ENCODE measurements at regions not wholly inside any gene's neighbourhood (a gene's known extent, or its start where the extent isn't known, plus 50 kb on each side); places are given as distances from the start of the nearest gene placed in this dataset.
A peak's percentile ranks its signal among the peaks of the same experiment; 100 is the strongest.

DNA sequence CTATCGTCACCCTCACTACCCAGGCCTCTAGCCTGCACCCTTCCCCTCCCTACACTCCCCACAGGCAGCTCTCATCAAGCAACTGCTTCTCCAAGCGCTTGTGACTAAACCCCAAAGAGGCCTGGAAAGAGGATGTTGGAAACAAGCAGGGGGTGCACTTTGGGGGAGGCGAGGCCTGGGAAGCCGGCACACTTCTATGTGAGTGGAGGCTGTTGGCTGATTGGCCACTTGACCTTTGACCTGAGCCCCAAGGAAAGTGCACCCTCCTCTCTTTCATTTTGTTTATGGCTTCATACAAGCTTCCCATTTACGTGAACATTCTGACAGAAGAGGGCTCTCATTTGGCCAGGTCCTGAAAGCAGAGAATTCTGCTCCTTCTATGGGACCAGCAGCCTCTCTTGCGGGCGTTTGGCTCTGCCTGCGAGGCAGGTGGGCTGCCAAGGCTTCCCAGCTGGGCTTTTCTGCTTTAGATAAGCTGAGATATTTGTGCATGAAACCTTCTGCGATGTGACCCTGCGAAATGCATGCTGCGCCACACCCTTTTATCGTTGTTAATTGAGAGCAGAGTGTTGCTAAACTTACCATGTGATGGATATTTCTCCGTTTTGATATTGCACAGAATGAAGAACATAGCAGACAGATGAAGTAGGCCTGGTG lies 134.8 kb upstream of the NCK2 start:
- no peaks in the 10 kb centered on the region for H3K36me3 ChIP-seq (ENCODE audit: control insufficient read depth in 5 of 5, insufficient read depth in 5 of 5, low read length in 5 of 5)
- H3K27ac ChIP-seq (ENCODE audit: low read depth, low read length) = no peak overlapping the region
- H3K4me3 ChIP-seq (ENCODE audit: low read depth in 1 of 5, low read length in 5 of 5) = no peak overlapping the region
- H3K27me3 ChIP-seq (ENCODE audit: control insufficient read depth in 5 of 5, insufficient read depth in 4 of 5, low read length in 5 of 5) = no peaks in the 10 kb centered on the region
- no peak overlapping the region for H3K9ac ChIP-seq (ENCODE audit: low read length in 5 of 5)
- peaks cover 0 to 10% (median 6%) of the 10 kb centered on the region in 5 donors for H3K4me1 ChIP-seq (ENCODE audit: control insufficient read depth in 5 of 5, insufficient read depth in 5 of 5, low read length in 5 of 5)
- no peaks in the 10 kb centered on the region for H3K9me3 ChIP-seq (ENCODE audit: control insufficient read depth in 5 of 5, low read length in 5 of 5)

GRCh38 chr2:105607920-105608504 lies 136.7 kb upstream of the NCK2 start:
- peaks cover 0 to 15% (median 9%) of the 10 kb centered on the region in 5 donors for H3K4me1 ChIP-seq (ENCODE audit: control insufficient read depth in 5 of 5, insufficient read depth in 5 of 5, low read length in 5 of 5)
- H3K36me3 ChIP-seq (ENCODE audit: control insufficient read depth in 5 of 5, insufficient read depth in 5 of 5, low read length in 5 of 5) = no peaks in the 10 kb centered on the region
- H3K27me3 ChIP-seq (ENCODE audit: control insufficient read depth in 5 of 5, insufficient read depth in 4 of 5, low read length in 5 of 5) = no peaks in the 10 kb centered on the region
- no peak overlapping the region for H3K4me3 ChIP-seq (ENCODE audit: low read depth in 1 of 5, low read length in 5 of 5)
- H3K9me3 ChIP-seq (ENCODE audit: control insufficient read depth in 5 of 5, low read length in 5 of 5) = no peaks in the 10 kb centered on the region
- no peak overlapping the region for H3K9ac ChIP-seq (ENCODE audit: low read length in 5 of 5)
- no peak overlapping the region for H3K27ac ChIP-seq (ENCODE audit: low read depth, low read length)

GRCh38 chr2:105606081-105606480 lies 138.6 kb upstream of the NCK2 start:
- Histone ChIP-seq H3K27ac (ENCODE audit: low read depth, low read length) (no peak overlapping the region), H3K36me3 (ENCODE audit: control insufficient read depth in 5 of 5, insufficient read depth in 5 of 5, low read length in 5 of 5) (no peaks in the 10 kb centered on the region), H3K27me3 (ENCODE audit: control insufficient read depth in 5 of 5, insufficient read depth in 4 of 5, low read length in 5 of 5) (no peaks in the 10 kb centered on the region), H3K4me1 (ENCODE audit: control insufficient read depth in 5 of 5, insufficient read depth in 5 of 5, low read length in 5 of 5) (peaks cover 0 to 15% (median 9%) of the 10 kb centered on the region in 5 donors), H3K4me3 (ENCODE audit: low read depth in 1 of 5, low read length in 5 of 5) (no peak overlapping the region), H3K9me3 (ENCODE audit: control insufficient read depth in 5 of 5, low read length in 5 of 5) (no peaks in the 10 kb centered on the region), H3K9ac (ENCODE audit: low read length in 5 of 5) (no peak overlapping the region)

GRCh38 chr2:105604938-105605337 lies 139.8 kb upstream of the NCK2 start:
- no peak overlapping the region for H3K4me3 ChIP-seq (ENCODE audit: low read depth in 1 of 5, low read length in 5 of 5)
- H3K9ac ChIP-seq (ENCODE audit: low read length in 5 of 5) = no peak overlapping the region
- H3K27ac ChIP-seq (ENCODE audit: low read depth, low read length) = peak overlapping the region; percentile 14

GRCh38 chr2:105600949-105601794 lies 143.5 kb upstream of the NCK2 start:
- Histone ChIP-seq H3K9me3 (ENCODE audit: control insufficient read depth in 5 of 5, low read length in 5 of 5) (no peaks in the 10 kb centered on the region), H3K27me3 (ENCODE audit: control insufficient read depth in 5 of 5, insufficient read depth in 4 of 5, low read length in 5 of 5) (no peaks in the 10 kb centered on the region), H3K9ac (ENCODE audit: low read length in 5 of 5) (no peak overlapping the region), H3K4me1 (ENCODE audit: control insufficient read depth in 5 of 5, insufficient read depth in 5 of 5, low read length in 5 of 5) (peaks cover 0 to 19% (median 9%) of the 10 kb centered on the region in 5 donors), H3K36me3 (ENCODE audit: control insufficient read depth in 5 of 5, insufficient read depth in 5 of 5, low read length in 5 of 5) (no peaks in the 10 kb centered on the region), H3K27ac (ENCODE audit: low read depth, low read length) (no peak overlapping the region), H3K4me3 (ENCODE audit: low read depth in 1 of 5, low read length in 5 of 5) (no peak overlapping the region)

More at GRCh38 chr2:105604938-105605337, 139.8 kb upstream of the NCK2 start:
- Histone ChIP-seq H3K36me3 (ENCODE audit: control insufficient read depth in 5 of 5, insufficient read depth in 5 of 5, low read length in 5 of 5) (no peaks in the 10 kb centered on the region), H3K27me3 (ENCODE audit: control insufficient read depth in 5 of 5, insufficient read depth in 4 of 5, low read length in 5 of 5) (no peaks in the 10 kb centered on the region), H3K9me3 (ENCODE audit: control insufficient read depth in 5 of 5, low read length in 5 of 5) (no peaks in the 10 kb centered on the region), H3K4me1 (ENCODE audit: control insufficient read depth in 5 of 5, insufficient read depth in 5 of 5, low read length in 5 of 5) (peaks cover 0 to 15% (median 9%) of the 10 kb centered on the region in 5 donors)

DNA sequence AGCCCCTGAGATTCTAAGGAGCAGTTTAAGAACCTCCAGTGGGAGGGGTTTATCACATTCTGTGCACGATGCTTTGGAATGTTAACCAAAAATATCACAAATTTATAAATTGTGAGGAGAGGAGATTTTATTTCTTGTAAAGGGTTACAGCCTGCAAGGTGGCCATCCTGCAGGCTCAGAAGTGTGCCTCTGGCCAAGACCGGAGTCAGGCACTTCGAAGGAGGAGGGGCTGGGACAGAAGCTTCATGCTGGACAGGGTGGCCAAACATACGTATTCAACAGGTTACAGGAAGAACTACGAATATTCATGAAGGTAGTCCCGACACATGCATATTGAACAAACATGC lies 144.1 kb upstream of the NCK2 start:
- Histone ChIP-seq H3K9me3 (ENCODE audit: control insufficient read depth in 5 of 5, low read length in 5 of 5) (no peaks in the 10 kb centered on the region), H3K27ac (ENCODE audit: low read depth, low read length) (no peak overlapping the region), H3K36me3 (ENCODE audit: control insufficient read depth in 5 of 5, insufficient read depth in 5 of 5, low read length in 5 of 5) (no peaks in the 10 kb centered on the region), H3K9ac (ENCODE audit: low read length in 5 of 5) (no peak overlapping the region), H3K4me3 (ENCODE audit: low read depth in 1 of 5, low read length in 5 of 5) (no peak overlapping the region), H3K27me3 (ENCODE audit: control insufficient read depth in 5 of 5, insufficient read depth in 4 of 5, low read length in 5 of 5) (no peaks in the 10 kb centered on the region), H3K4me1 (ENCODE audit: control insufficient read depth in 5 of 5, insufficient read depth in 5 of 5, low read length in 5 of 5) (peaks cover 0 to 17% (median 9%) of the 10 kb centered on the region in 5 donors)

DNA sequence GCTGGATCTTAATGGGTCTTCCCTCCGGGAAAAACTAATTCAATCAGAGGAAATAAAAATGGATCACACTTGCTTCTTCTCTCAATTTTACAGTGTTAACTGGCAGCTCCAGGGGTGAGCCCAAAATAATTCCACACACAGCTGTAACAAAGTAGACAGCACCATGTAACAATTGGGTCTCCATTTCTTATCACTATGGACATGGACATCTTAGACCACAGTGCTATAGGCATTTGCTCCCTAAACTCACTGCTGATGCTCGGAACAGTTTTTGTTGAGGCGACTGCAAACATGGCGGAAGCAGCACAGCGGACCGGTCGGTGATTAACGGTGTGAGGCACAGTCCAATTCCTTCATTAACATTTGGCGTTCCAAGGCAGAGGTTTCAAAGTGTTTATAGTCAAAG lies 144.7 kb upstream of the NCK2 start:
- Histone ChIP-seq H3K4me3 (ENCODE audit: low read depth in 1 of 5, low read length in 5 of 5) (no peak overlapping the region), H3K9me3 (ENCODE audit: control insufficient read depth in 5 of 5, low read length in 5 of 5) (no peaks in the 10 kb centered on the region), H3K27me3 (ENCODE audit: control insufficient read depth in 5 of 5, insufficient read depth in 4 of 5, low read length in 5 of 5) (peaks cover 0 to under 1% (median 0%) of the 10 kb centered on the region in 5 donors), H3K36me3 (ENCODE audit: control insufficient read depth in 5 of 5, insufficient read depth in 5 of 5, low read length in 5 of 5) (no peaks in the 10 kb centered on the region), H3K27ac (ENCODE audit: low read depth, low read length) (no peak overlapping the region), H3K9ac (ENCODE audit: low read length in 5 of 5) (no peak overlapping the region), H3K4me1 (ENCODE audit: control insufficient read depth in 5 of 5, insufficient read depth in 5 of 5, low read length in 5 of 5) (peaks cover 0 to 12% (median 4%) of the 10 kb centered on the region in 5 donors)

DNA sequence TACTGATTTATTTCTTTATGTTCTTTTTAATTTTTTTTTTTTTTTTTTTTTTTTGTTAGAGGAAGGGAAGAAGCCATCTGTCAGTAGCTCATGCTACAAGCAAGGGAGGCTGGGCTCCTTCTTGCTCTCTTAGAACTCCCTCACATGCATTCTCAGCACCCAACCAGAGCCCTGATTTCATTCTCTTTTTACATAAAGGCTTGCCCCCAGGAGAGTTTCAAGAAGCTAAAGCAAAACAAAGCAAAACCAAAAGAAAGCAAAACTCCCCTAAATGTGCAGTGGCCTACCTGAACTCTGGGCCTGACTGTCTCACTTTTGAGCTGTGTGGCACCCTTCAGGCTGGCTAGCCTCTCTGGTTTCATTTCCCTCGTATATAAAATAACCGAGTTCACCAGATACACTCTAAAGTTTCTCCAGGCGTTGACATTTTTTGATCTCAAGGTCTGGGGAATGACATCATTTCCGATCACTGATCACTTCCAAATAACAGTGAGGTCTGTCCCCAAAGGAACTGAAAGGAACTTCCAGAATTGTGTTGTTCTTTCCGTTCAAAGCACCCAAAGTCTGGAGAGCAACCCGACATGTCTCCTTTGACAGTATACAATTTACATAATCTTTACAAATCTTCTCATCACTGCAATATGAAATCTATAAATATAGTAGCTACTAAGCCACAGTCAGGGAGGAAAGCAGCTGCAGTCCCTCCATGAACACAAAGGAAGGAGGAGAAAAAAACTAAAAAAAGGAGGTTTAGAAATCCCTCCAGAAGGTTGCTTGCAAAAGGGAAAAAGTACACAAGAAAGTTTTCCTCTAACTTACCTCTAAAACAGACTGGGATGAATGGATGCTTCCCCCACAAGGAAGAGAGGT lies 145.6 kb upstream of the NCK2 start:
- Histone ChIP-seq H3K9ac (ENCODE audit: low read length in 5 of 5) (no peak overlapping the region), H3K27me3 (ENCODE audit: control insufficient read depth in 5 of 5, insufficient read depth in 4 of 5, low read length in 5 of 5) (peaks cover 0 to 4% (median 0%) of the 10 kb centered on the region in 5 donors), H3K4me3 (ENCODE audit: low read depth in 1 of 5, low read length in 5 of 5) (no peak overlapping the region), H3K27ac (ENCODE audit: low read depth, low read length) (no peak overlapping the region), H3K9me3 (ENCODE audit: control insufficient read depth in 5 of 5, low read length in 5 of 5) (no peaks in the 10 kb centered on the region), H3K36me3 (ENCODE audit: control insufficient read depth in 5 of 5, insufficient read depth in 5 of 5, low read length in 5 of 5) (no peaks in the 10 kb centered on the region), H3K4me1 (ENCODE audit: control insufficient read depth in 5 of 5, insufficient read depth in 5 of 5, low read length in 5 of 5) (peaks cover 0 to 8% (median 0%) of the 10 kb centered on the region in 5 donors)

GRCh38 chr2:105597806-105598803 lies 146.6 kb upstream of the NCK2 start:
- H3K4me3 ChIP-seq (ENCODE audit: low read depth in 1 of 5, low read length in 5 of 5) = no peak overlapping the region
- no peak overlapping the region for H3K27ac ChIP-seq (ENCODE audit: low read depth, low read length)
- H3K27me3 ChIP-seq (ENCODE audit: control insufficient read depth in 5 of 5, insufficient read depth in 4 of 5, low read length in 5 of 5) = peaks cover 0 to 4% (median 0%) of the 10 kb centered on the region in 5 donors

More at GRCh38 chr2:105597806-105598803, 146.6 kb upstream of the NCK2 start:
- no peaks in the 10 kb centered on the region for H3K9me3 ChIP-seq (ENCODE audit: control insufficient read depth in 5 of 5, low read length in 5 of 5)
- H3K9ac ChIP-seq (ENCODE audit: low read length in 5 of 5) = no peak overlapping the region
- no peaks in the 10 kb centered on the region for H3K36me3 ChIP-seq (ENCODE audit: control insufficient read depth in 5 of 5, insufficient read depth in 5 of 5, low read length in 5 of 5)
- peaks cover 0 to 8% (median 0%) of the 10 kb centered on the region in 5 donors for H3K4me1 ChIP-seq (ENCODE audit: control insufficient read depth in 5 of 5, insufficient read depth in 5 of 5, low read length in 5 of 5)
